HG03280 (cell line): ENCODE measurements at regions not wholly inside any gene's neighbourhood (a gene's known extent, or its start where the extent isn't known, plus 50 kb on each side); places are given as distances from the start of the nearest gene placed in this dataset.
"Not testable (repeated sequence)": the region's sequence is repeated elsewhere in the genome, so short reads cannot be mapped to it uniquely, and the experiment has no call there.

ENCODE experiments used
- ATAC-seq: cut with Tn5 transposase; IDR thresholded peaks from one replicate; pipeline ENCODE4 v1.9.1; 2021; ENCODE audit warnings: mild to moderate bottlenecking, moderate library complexity; ENCODE audit not compliant: unreplicated experiment

DNA sequence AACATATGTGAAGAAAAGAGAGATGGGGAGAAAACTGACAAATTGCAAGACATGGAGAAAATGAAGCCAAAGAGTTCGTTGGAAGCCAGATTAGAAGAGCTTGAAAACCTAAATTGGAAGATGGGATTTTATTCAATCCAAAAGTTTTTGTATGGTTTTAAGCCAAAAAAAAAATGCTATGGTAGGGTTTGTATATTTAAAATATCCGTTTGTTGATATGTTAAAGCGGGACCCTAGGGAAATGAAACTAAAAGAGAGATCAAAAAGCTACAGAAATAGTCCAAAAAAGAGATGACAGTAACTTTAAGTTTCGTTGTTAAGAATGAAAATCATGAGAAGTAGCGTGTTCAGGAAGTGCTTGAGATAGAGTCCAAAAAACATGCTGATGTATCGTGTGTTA, 617.7 kb upstream of the ADGRL2 start:
- ATAC-seq: no peak

GRCh38 chr1:81179242-81179641, 621.5 kb upstream of the ADGRL2 start:
- ATAC-seq: no peak

- not testable (repeated sequence) for ATAC-seq
These were observed 622.2 kb upstream of the ADGRL2 start for GRCh38 chr1:81178431-81179093.

DNA sequence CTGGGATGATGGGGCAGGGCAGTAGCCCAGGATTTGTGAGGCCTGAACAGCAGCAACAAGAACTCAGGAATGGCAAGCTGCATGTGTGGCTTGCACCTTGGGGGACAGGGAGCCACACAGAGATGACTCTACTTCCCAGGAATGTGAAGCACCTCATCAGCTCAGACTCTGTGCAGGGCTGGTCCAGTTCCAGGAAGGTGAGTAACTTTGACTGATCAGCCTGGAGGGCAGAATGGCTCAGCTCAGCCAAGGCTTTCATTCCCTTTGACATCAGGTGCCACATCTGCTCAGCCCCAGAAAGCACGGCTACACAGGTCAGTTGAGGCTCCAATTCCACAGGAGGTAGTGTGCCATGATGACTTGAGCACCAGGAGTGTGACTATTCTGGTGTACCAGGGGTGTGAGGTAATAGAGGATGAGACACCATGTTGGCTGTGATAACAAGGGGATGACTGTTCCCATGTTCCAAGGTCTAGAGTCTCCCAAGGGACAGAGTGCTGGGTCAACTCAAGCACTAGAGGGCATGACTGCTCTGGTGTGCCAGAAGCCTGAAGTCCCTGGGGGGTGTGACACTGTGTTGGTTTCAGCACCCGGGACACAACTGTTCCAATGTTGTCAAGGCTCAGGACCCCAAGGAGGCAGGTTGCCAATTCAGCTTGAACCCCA, 625.8 kb upstream of the ADGRL2 start:
- no peak for ATAC-seq

DNA sequence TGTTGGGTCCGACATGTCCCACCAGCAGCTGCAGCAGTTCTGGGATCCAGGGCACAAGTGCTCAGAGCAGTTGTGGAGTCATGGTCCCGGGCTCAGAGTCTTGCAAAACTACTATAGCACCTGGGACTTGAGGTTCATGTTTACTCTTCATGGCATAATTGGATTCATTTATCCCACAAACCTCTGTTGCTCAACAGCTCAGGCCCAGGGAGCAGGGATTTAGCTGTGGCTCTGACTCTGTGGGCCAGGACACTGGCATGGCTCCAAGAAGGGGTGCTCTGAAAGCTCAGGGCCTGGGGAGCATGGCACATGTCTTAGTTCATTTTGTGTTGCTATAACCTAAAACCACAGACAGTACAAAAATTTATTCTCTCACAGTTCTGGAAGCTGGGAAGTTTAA, 626.7 kb upstream of the ADGRL2 start:
- ATAC-seq: no peak

- ATAC-seq: no peak
These were observed 628.3 kb upstream of the ADGRL2 start for GRCh38 chr1:81172483-81172882.

GRCh38 chr1:81170721-81171120, 630.0 kb upstream of the ADGRL2 start:
- ATAC-seq: no peak

GRCh38 chr1:81165963-81166362, 634.8 kb upstream of the ADGRL2 start:
- no peak for ATAC-seq

DNA sequence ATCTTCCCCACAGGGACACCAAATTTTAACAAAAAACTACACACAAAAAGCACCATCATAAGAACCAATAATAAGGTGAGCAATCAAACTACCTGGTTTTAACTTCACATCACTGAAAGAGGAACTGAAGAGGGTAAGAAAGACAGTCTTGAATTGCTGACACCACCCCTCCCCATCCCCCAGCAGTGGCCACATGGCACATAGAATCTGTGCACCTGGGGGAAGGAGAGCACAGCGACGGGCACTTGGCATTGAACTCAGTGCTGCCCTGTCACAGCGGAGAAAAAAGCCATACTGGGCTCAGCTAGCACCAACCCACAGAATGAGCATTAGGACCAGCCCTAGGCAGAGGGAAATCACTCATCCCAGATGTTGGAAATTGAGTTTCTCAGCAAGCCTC, 640.0 kb upstream of the ADGRL2 start:
- no peak for ATAC-seq

DNA sequence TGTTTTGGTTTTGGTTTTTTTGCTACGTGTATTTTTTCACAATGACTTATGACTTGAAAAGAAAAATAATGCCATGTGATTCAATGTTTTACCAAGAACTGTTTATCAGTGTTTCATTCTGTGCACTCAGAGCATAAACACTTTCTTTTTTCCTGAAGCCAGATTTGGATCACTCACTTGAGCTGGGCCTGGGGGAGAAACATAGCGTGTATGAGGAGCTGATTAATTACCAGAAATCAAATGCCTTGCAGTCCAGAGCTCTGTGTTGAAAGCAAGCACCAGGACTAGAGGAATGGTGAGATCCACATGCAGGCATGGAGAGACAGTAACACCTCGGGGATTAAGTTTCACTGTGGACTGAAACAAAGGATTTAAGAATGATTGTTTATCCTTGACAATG, 642.1 kb upstream of the ADGRL2 start:
- no peak for ATAC-seq

DNA sequence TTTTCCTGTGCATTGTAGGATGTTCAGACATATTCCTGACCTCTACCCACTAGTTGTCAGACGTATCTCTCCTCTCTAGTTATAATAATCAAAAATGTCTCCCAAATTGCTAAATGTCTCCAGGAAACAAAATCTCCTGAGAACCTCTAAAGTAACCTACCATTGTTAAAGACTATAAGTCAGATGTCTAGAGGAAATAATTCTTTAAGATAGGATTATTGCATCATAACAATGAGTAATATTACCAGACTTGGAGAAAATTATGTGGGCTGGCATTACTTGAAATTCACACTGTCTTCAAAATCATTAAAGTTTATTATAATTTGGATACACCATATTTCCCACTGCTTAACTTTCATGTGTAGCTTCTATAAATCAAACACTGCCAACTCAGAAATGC, 643.0 kb upstream of the ADGRL2 start:
- ATAC-seq: no peak

DNA sequence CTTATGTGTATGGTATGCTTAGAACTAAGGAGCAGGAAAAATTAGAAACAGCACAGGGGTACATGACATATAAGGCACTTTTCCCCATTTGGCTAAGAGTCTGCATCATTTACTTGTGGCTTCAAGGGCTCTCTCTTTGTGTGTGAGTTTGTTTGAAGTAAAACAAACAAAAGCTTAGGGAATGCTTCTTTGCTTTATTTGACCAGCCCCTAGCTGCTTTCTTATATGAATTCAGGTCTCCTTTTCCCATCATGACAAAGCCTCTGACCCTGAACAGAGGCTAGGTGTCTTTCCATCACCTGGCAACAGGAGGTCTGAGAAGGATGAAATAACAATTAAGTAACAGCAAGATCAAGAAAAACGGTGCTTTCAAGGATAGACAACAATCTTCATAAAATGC, 643.8 kb upstream of the ADGRL2 start:
- no peak for ATAC-seq

- no peak for ATAC-seq
These were observed 645.6 kb upstream of the ADGRL2 start for GRCh38 chr1:81155131-81155530.

DNA sequence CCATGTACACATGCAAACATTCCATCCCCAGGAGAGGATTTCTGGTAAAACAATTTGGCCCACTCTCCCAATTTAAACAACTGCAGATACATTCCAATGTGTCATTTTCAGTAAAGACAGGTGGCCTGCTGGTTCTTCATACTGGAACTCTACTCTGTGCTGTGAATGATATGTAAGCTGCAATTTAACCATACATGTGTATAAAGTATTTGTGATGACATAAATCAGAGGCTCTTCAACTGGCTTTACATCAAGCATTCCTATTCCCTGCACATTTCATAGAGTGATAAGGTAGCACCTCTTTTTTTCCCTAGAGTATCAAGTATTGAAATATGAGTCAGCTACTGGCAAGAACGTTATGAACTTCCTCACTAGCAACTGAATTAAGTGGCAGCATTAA, 649.5 kb upstream of the ADGRL2 start:
- no peak for ATAC-seq

GRCh38 chr1:81149649-81150325, 650.9 kb upstream of the ADGRL2 start:
- no peak for ATAC-seq

GRCh38 chr1:81144240-81144825, 656.4 kb upstream of the ADGRL2 start:
- no peak for ATAC-seq

DNA sequence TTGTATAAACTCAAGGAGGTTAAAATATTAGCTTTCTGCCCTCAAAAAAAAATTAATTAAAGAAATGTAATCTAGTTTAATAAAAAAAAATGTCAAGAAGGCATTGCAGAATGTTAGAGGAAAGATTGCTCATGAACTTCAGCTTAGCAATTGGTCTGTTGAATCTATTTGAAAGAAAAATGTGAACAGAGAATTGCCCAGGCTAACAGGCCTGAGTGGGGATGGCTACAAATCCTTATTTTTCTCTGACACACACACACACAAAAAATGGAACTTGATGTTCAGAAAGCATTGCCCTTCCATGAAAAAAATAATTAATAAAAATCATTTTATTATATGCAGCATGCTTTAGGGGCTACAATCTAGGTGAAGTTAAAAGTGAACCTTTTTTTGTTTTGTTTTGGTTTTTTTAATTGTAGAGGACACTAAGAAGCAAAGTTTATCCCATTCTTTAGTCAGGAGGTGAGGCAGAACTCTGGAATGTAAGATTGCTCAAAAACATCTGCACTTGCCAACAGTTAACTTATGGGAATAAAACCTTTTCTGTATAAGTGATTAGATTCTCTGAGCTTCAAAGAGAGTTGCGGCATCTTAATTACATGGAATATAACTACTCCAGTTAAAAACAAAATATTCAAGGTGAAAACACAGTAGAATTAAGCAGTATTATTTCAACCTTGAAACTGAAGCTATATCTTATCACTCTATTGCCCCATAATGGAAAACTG, 658.5 kb upstream of the ADGRL2 start:
- ATAC-seq: no peak

DNA sequence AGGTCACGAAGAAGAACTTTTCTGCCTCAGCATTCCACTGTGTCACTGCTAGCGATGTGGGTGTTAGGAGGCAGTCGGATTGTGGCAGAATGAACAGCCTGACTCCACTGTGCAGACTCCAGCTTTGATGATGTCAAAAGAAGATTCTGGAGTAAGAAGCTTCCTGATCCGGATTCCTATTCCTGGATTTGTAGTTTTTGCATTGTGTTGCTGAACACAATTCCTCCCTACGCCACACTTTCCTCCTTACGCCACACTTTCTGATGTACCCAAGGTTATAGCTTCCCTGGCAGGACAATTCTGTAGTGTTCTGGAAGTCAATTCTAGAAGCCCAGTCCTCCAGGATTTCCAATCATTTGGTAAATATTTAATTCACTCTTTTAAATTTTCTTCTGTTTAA, 665.2 kb upstream of the ADGRL2 start:
- no peak for ATAC-seq

DNA sequence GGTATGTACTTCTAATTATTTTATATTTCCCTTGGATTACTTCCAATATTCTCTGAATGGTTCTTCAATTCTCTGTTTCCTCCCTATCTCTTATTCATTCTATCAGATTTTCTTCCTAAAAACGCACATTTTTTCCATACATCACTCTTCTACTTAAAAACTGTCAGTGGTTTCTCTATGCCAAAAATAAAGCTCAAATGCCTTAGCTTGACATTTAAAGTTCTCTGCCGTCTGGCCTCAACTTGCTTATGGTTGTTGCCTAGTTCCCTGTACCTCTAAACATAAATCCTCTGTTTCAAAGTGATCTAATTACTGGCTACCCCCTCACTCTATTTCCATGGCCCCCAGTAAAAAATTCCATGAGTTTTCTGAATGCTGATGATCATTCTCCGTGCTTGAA, 671.0 kb upstream of the ADGRL2 start:
- ATAC-seq: no peak

DNA sequence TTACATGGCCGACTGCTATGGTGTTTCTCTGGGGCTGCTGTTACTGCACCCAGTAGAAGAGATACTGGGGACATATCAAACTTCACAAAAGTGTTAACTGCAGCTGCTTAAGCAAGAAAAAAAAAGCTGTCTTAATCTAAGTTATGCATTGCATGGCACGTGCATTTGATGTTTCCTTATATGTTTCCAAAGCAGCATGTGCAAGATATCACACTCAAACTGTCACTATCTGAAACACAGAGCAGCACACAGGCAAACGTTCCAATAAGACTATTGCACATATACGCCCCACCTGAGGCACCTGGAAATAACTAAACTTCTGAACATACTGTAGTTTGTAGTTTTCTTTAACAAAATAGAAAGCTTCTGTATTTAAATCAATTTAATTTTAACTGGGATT, 671.4 kb upstream of the ADGRL2 start:
- no peak for ATAC-seq

GRCh38 chr1:81128079-81128478, 672.7 kb upstream of the ADGRL2 start:
- no peak for ATAC-seq
